Stimulated activated CD4-positive, alpha-beta T cell treated with anti-CD3 and anti-CD28 coated beads, Interleukin-1b, Interleukin-23, amount 100 ng/mL, for 4 hours (primary cell): ENCODE measurements at regions not wholly inside any gene's neighbourhood (a gene's known extent, or its start where the extent isn't known, plus 50 kb on each side); places are given as distances from the start of the nearest gene placed in this dataset.
"Not testable (repeated sequence)": the region's sequence is repeated elsewhere in the genome, so short reads cannot be mapped to it uniquely, and the experiment has no call there.

Experiments
- DNase-seq, 2 donors: peaks; one replicate each; pipeline ENCODE4 v3.0.0-alpha.2; 2020; ENCODE audit warnings: low read depth in 2 of 2

DNA sequence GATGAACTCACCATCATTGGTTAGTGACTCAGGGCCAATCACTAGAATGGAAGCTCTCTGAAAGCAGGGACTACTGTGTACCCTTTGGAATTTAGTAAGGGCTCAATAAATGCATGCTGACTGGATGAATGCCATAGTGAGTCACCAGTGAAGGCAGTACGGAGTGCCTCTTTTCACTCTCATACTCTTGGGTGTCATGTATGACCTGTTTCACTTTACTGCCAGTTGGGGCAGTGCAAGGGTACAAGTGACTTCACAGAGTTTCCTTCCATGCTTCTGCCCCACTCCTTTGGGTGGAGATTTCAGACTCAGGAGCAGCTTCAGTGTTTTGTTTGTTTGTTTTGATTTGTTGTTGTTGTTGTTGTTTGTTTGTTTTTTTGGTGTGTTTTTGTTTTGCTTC, 57.7 kb downstream of the SOX3 start:
- no peak for DNase-seq

- no peak for DNase-seq
Measured at GRCh38 chrX:140440876-140441275, 64.0 kb downstream of the SOX3 start.

DNA sequence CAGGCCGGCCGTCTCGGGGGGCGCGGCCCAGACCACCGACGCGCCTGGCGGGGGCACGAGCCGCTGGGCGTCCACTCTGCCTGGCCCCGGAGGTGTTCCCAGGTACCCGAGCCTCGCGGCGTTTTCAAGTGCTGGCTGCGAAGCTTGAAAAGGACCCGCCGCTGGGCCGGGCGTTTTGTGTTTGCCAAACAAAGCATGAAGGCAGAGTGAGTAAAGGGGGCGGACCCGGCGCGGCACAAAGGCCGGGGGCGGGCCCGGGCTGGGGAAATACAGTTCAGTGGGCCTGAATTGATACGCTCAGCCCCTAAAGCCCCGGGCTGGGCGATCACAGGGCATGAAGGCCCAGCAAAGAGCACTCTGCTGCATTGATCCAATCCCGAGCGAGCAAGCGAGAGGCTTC, 65.4 kb downstream of the SOX3 start:
- DNase-seq: no peak

GRCh38 chrX:140434347-140434746, 70.5 kb downstream of the SOX3 start:
- no peak for DNase-seq

DNA sequence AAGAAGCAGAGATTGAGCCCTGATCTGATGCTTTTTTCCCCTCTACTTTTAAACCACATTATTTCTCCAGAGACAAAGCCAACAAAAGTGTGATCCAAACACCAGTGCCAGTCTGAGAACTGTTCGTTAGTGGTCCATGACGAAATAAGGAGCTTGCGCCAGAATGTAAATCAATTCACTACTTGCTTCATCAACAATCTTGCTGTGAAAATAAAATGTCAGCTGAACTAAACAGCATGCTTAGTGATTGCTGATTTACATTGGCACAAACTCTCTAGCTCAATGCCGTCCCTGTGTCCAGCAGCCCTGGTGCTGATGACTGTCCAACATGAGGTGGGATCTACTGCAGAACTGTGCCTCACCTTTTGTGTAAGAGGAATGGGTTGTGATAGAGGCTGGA, 71.3 kb downstream of the SOX3 start:
- no peak for DNase-seq

GRCh38 chrX:140432346-140433175, 72.3 kb downstream of the SOX3 start:
- no peak for DNase-seq

DNA sequence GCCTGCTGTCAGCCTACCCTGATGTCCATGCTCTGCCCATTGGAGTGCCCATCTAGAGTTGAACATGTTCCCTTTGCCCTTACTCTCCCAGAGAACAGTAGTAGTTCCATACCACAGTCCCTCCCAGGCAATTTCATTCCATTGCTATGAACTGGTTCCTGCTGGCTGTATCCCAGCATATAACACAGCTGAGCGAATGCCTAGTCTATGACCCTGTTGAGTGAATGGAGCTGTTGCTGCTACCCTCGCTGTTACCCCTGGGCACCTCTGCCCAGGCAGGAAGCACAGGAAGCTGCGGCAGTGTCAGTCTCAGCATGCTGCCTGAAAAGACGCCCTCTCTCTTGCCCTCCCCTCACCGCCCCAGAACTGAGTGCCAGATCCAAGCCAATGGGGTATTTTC, 73.3 kb downstream of the SOX3 start:
- DNase-seq: no peak

DNA sequence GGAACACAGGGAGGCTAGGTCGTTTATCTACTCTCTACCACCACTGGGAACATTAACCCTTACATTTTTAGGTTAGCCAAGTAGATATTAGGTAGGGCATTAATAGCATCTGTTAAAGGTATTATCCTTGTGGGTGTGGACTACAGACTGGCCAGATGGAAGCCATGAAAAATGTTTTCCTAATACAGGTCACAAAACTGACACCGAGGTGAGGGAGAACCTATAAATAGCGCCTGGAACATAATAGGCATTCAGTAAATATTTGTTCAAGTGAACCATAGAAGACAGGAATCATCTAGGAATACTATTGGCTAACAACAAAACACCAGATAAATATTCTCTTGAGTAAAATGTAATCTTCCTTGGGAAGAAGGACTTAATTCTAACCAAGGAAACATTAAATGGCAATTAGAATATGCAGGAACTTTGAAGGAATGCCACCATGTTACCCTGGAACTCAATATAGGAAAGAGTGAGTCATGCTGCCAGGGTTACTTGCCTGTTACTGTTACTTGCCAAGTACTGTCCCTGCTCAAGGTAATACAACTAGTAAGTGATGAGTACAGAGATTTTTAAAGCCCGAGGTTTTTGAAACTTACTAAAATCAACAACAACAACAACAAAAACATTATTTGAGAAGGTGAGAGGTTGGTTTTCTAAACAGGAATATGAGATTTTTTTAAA, 79.0 kb downstream of the SOX3 start:
- no peak for DNase-seq

DNA sequence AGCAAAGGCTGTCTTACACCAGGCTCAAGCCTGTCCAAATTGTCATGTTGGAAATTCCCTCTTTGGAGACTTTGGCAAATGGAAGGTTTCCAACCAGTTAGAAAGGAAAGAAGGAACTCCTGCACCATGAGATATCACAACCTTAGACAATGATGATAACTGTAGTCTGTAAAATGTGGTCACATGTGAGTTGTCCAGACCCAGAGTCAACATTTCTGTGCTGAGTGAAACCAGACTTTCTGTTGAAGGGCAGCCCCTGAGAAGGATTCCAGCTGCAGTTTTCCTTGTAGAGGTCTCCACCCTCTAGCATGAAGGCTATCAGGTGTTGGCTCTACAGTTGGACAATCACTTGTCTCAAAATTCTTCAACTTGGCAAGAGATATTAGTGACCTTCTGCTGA, 82.4 kb downstream of the SOX3 start:
- DNase-seq: no peak

DNA sequence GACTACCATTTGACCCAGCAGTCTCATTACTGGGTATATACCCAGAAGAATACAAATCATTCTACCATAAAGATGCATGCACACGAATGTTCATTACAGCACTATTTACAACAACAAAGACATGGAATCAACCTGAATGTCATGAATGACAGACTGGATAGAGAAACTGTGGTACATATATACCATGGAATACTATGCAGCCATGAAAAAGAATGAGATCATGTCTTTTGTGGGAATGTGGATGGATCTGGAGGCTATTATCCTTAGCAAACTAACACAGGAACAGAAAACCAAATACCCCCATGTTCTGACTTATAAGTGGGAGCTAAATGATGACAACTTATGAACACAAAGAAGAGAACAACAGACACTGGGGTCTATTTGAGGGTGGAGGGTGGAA, 102.7 kb downstream of the SOX3 start:
- DNase-seq: not testable (repeated sequence)

DNA sequence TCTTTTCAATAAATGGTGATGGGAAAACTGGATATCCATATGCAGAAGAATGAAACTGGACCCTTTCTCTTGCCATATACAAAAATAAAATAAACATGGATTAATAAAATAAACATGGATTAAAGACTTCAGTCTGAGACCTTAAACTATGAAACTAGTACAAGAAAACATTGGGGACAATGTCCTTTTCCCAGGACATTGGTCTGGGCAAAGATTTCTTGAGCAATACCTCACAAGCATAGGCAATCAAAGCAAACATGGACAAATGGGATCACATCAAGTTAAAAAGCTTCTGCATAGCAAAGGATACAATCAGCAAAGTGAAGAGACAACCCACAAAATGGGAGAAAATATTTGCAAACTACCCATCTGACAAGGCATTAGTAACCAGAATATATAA, 108.5 kb downstream of the SOX3 start:
- DNase-seq: not testable (repeated sequence)

- no peak for DNase-seq
Measured at GRCh38 chrX:140393507-140393906, 111.4 kb downstream of the SOX3 start.

DNA sequence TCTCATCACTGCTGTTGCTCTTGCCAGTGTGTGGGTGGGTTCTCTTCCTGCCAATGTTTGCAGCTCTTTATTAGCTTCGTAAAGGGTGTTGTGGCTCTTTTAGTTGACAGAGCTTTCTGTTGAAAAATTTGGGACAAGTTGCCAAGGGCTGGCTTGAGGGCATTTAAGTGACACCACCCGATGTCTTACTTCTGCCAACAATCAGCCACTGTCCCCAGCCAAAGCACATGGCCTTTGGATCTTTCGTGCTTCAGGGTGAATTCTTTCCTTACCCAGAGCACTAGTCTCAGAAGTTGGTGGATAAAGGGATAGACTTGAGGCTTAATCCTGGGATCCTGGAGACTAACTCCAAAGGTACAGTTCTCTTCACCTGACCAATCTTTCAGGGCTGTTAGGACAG, 113.6 kb downstream of the SOX3 start:
- DNase-seq: no peak

DNA sequence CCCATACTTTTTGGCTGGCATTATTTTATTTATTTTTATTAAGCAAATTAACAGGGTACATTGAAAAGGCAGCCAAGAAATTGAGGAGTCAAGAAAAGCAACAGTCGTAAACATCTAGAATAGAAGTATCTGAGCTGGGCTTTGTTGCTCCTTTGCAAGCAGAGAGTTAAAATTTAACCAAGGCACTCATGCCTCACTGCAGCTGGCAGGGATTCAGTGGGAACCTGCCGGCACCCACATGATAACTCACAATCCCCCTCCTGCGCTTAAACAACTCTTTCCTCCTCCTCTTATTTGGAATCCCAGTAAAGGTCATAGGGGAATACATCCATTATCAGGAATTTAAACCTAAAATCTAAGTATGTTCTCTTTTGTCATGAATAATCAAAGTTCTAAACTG, 115.5 kb downstream of the SOX3 start:
- no peak for DNase-seq

DNA sequence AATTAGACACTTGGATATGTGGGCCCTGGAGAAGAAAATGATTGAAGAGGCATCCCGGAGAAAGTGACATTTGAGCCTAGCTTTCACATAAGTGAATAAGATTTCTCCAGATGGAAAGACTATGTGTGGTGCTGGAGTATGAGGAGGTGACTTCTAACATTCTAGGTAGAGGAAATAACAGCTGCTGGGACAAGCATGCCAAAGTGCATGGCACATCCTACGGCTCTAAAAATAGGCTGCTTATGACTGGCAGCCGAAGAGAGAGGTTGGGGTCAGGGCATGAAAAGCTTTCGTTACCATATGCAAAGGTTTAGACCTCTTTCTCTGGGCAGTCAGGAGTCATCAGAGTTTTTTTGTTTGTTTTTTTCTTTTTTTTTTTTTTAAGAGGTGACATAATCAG, 142.0 kb downstream of the SOX3 start:
- no peak for DNase-seq

GRCh38 chrX:140360924-140361323, 143.9 kb downstream of the SOX3 start:
- no peak for DNase-seq

DNA sequence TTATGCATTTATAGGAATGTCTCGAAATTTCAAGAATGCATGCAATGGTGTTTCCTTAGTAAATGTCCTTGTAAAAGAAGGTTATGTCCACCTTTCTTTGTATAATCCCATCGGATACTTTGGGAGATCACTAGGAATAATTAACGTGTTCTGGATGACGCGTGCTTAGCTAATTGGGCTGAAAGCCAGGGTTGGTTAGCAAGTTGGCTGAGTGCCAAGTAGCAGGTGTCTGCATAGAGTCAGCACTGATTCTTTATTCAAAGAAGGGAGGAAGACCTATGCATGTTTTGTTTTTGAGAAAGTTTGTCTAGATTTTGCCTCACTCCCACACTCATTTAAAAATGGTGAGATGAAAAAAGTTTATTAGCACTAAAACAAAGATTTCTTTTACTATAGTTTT, 144.6 kb downstream of the SOX3 start:
- no peak for DNase-seq

DNA sequence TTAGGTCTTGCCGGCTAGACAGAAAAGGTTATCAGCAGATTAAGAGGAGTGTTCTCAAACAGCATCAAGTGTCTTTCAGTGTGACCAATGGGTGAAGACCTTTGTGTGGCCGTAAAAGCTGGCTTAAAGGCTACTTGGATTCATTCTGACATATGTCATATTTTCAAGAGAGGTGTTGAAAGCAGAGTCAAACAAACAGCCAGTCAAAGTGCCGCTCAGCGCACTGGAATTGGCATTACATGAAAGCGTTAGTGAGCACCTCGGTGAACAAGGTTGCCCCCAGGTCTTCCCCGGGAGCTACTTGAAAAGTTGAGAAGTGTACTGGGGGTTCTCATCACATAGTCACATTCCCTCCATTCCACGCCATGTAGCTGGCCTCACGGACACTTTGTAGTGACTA, 148.9 kb downstream of the SOX3 start:
- DNase-seq: no peak

GRCh38 chrX:140355429-140355828, 149.4 kb downstream of the SOX3 start:
- DNase-seq: no peak

DNA sequence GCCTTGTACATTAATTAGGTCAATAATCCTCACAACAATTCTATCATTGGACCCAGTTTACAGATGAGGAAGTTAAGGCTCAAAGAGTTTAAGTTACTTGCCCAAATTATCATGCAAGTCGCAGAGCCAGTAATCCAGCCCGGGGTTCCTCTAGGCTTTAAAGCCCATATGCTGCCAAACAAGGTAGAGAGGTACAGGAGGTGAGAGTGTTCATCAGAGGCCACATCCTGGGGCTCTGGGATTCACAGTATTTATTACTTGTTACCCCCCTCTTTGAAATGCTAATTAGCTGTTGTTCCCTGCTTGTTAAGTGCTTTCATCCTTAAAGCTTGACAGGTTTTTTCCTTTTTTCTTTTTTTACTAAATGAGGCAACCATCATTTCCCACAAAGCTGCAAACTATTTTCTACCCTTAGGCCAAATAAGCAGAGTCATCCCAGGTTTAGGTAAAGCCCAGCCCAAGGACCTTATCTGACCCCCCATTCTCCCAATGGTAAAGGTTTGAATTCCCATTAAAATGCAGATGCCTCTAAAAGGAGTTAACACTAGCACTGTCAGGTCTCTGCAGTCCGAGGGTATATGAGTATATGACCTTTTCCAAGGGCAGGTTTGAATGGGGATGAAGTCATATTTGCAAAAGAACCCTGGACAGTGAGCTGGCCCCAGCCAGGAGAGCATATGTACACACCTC, 150.3 kb downstream of the SOX3 start:
- DNase-seq: no peak

DNA sequence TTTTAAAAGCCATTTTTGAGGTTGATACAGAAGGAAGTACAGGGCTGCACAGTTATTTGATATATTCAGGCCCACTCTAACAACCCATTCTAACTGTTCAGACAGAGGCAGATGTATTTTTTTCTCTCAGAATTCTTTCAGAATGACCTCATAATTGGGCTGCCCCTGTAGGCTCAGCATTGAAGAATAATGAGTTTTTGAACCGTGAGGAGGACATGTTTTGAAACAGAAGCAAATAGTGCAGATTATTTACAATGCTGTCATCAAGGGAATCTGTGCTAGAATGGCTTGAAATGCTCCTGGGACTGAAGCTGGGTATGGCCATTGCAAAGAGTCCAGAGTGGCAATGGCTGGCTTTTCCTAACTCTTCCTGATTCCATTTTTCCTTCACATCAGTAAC, 158.1 kb downstream of the SOX3 start:
- no peak for DNase-seq

DNA sequence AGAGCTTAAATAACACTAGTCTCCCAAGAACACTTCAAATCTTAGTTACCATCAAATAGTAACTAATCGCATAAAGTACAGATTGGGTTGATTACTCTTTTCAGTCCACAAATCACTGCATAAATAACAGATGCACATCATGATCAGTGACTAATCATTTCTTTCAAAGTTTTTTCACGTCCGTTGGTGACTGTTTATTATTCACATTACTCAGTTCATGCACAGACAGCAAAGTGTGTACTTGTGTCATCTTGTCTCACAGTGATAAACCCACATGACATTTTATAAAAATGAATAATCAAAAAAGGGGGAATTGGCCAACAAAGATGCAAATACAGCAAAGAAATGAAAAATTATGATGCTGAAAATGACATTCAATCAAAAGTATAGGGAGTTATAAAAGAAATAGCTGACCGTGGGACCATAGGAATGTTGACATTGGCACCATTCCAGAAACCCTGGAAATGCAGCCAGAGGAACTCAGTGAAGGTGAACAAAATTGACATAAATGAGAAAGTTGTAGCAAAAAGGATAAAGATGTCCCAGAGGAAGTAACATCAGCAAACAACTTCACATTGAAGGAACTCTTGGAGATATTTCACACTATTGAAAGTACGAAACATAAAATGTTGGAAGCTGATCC, 161.5 kb downstream of the SOX3 start:
- DNase-seq: no peak
